Neuronal stem cell (in vitro differentiated cells): ENCODE measurements at regions not wholly inside any gene's neighbourhood (a gene's known extent, or its start where the extent isn't known, plus 50 kb on each side); places are given as distances from the start of the nearest gene placed in this dataset.

Experiments
- DNase-seq: peaks from one replicate; pipeline ENCODE4 v3.0.0-alpha.2; 2013; ENCODE audit warnings: low spot score
- H2AFZ ChIP-seq: one replicate; pipeline ENCODE4 v1.6.1; 2013; ENCODE audit warnings: mild to moderate bottlenecking, low read length, inconsistent platforms
- H2AK5ac ChIP-seq: 2 replicates; pipeline ENCODE4 v1.6.1; 2013; ENCODE audit warnings: low read depth, mild to moderate bottlenecking, inconsistent platforms, low read length, moderate library complexity, mixed read lengths
- H2BK120ac ChIP-seq: 2 replicates; pipeline ENCODE4 v1.6.1; 2013; ENCODE audit warnings: low read depth, mild to moderate bottlenecking, inconsistent platforms, low read length, moderate library complexity, mixed read lengths
- H2BK12ac ChIP-seq: one replicate; pipeline ENCODE4 v1.6.1; 2013; ENCODE audit warnings: low read length, inconsistent platforms
- H2BK15ac ChIP-seq: 2 replicates; pipeline ENCODE4 v1.6.1; 2013; ENCODE audit warnings: mild to moderate bottlenecking, low read length, inconsistent platforms, mixed read lengths
- H2BK5ac ChIP-seq: one replicate; pipeline ENCODE4 v1.6.1; 2013; ENCODE audit warnings: inconsistent platforms, mild to moderate bottlenecking, low read length, moderate library complexity
- H3K14ac ChIP-seq: one replicate; pipeline ENCODE4 v1.6.1; 2013; ENCODE audit warnings: low read length, inconsistent platforms
- H3K18ac ChIP-seq: 2 replicates; pipeline ENCODE4 v1.6.1; 2013; ENCODE audit warnings: low read length, inconsistent platforms
- H3K23ac ChIP-seq: 2 replicates; pipeline ENCODE4 v1.6.1; 2013; ENCODE audit warnings: low read depth, mild to moderate bottlenecking, mixed read lengths, low read length, inconsistent platforms; ENCODE audit not compliant: poor library complexity
- H3K27ac ChIP-seq: replicated peaks from 3 replicates; pipeline ENCODE4 v1.5.1; 2013; ENCODE audit warnings: low read length, inconsistent platforms
- H3K27me3 ChIP-seq, 3 experiments: 2 replicates each; pipeline ENCODE4 v1.6.1; 2013; ENCODE audit warnings: low read length in 3 of 3, mild to moderate bottlenecking in 2 of 3, inconsistent platforms in 1 of 3, low read depth in 1 of 3, mixed read lengths in 1 of 3, moderate library complexity in 1 of 3; ENCODE audit not compliant: control insufficient read depth in 3 of 3, insufficient read depth in 3 of 3
- H3K36me3 ChIP-seq, 2 donors: replicated peaks in 1 of 2; 2 replicates each; pipeline ENCODE4 v1.6.1; 2013; ENCODE audit warnings: low read length in 2 of 2; ENCODE audit not compliant: control insufficient read depth in 2 of 2, insufficient read depth in 2 of 2
- H3K4ac ChIP-seq: 2 replicates; pipeline ENCODE4 v1.6.1; 2013; ENCODE audit warnings: inconsistent platforms, mild to moderate bottlenecking, low read length, moderate library complexity
- H3K4me1 ChIP-seq, 2 donors: 1 replicate in 1 of 2; 2 replicates in 1 of 2; pipeline ENCODE4 v1.6.1; 2013; ENCODE audit warnings: low read length in 2 of 2, low read depth in 1 of 2; ENCODE audit not compliant: control insufficient read depth in 2 of 2, insufficient read depth in 1 of 2
- H3K4me2 ChIP-seq: one replicate; pipeline ENCODE4 v1.6.1; 2013; ENCODE audit warnings: mild to moderate bottlenecking, low read length, inconsistent platforms; ENCODE audit not compliant: insufficient read depth, poor library complexity, severe bottlenecking
- H3K4me3 ChIP-seq, 2 donors: 2 replicates each; pipeline ENCODE4 v1.5.1; 2013; ENCODE audit warnings: low read length in 2 of 2, mild to moderate bottlenecking in 2 of 2, inconsistent platforms in 1 of 2, moderate library complexity in 1 of 2
- H3K79me1 ChIP-seq: one replicate; pipeline ENCODE4 v1.6.1; 2013; ENCODE audit warnings: low read depth, mild to moderate bottlenecking, inconsistent platforms, low read length, moderate library complexity
- H3K9ac ChIP-seq: one replicate; pipeline ENCODE4 v1.6.1; 2013; ENCODE audit warnings: mild to moderate bottlenecking, low read depth, low read length, inconsistent platforms; ENCODE audit not compliant: poor library complexity
- H3K9me3 ChIP-seq, 2 donors: replicated peaks in 1 of 2; 2 replicates each; pipeline versions ENCODE3 to v1.6.1; 2013; ENCODE audit warnings: low read length in 2 of 2, mild to moderate bottlenecking in 2 of 2, inconsistent platforms in 1 of 2, low read depth in 1 of 2, mixed read lengths in 1 of 2, moderate library complexity in 1 of 2; ENCODE audit not compliant: control insufficient read depth in 2 of 2, insufficient read depth in 1 of 2
- H4K8ac ChIP-seq: one replicate; pipeline ENCODE4 v1.6.1; 2013; ENCODE audit warnings: low read depth, mild to moderate bottlenecking, inconsistent platforms, low read length, moderate library complexity
- H4K91ac ChIP-seq: one replicate; pipeline ENCODE4 v1.6.1; 2013; ENCODE audit warnings: low read length, low read depth, mild to moderate bottlenecking, inconsistent platforms; ENCODE audit not compliant: poor library complexity
- WGBS, 2 donors: extraction: QIAGEN DNeasy Blood & Tissue Kit; methylation state at CpG; one replicate each; pipeline ENCODE4 v1.1.7; 2013; ENCODE audit warnings: missing lambda C conversion rate in 2 of 2, mixed read lengths in 1 of 2; ENCODE audit not compliant: insufficient read length in 2 of 2, insufficient replicate concordance in 1 of 2; ENCODE audit errors: extremely low coverage in 2 of 2; 5-methylcytosine and 5-hydroxymethylcytosine counted together

DNA sequence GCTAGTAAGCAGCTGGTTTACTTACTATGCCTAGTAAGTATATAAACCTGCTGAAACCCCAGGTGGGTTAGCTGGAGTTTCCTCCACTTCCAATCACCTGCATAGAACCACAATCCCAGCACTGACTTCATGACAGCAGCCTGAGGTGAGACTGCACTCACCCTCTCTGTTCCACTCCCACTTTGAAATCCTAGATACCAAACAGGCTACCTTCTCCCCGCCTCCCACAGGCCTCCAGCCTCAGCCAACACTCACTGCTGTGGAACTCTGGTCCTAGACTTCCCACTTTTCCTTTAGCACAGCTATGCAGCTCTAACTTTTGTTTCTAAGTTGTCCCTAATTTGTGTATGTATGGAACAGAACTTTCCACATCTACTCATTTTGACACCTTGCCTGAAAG is 149.7 kb upstream of the ARID1B start:
- Histone ChIP-seq H3K27ac (no peak overlapping the region), H2BK12ac (no peak overlapping the region), H2BK15ac (no peak overlapping the region), H3K4me3 (no peak overlapping the region), H2BK5ac (no peak overlapping the region), H3K14ac (no peak overlapping the region), H4K91ac (no peak overlapping the region), H3K27me3 (no peaks in the 10 kb centered on the region), H2AFZ (no peak overlapping the region), H3K18ac (no peak overlapping the region), H3K9me3 (no peaks in the 10 kb centered on the region), H3K4me1 (no peaks in the 10 kb centered on the region), H3K23ac (no peak overlapping the region), H3K79me1 (no peaks in the 10 kb centered on the region), H3K4ac (no peak overlapping the region), H3K36me3 (no peaks in the 10 kb centered on the region), H2AK5ac (no peak overlapping the region), H4K8ac (no peak overlapping the region), H3K9ac (no peak overlapping the region), H2BK120ac (no peak overlapping the region), H3K4me2 (no peak overlapping the region)
- DNase-seq, result no peak
- WGBS, 2 donors, result no CpG with 5 or more reads among the region's 1 CpG

DNA sequence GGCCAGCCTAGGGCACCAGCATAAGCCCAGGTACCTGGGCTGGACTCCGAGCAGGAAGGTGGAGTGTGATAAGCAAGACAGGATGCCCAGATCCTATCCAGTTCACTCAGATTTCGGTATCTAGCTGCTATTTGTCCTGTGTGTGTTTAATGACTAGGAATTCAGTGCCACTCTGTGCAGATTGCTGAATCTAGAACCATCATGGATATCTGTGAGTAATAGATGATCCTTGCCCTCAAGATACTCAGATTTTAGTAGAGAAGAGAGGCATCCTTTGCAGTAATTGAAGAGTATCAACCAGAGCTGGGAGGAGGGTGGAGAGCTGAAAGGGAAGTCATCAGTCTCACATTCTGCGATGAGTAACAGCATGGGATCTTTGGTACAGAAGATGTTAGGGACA is 155.0 kb upstream of the ARID1B start:
- H4K8ac ChIP-seq, result no peak overlapping the region
- H2AFZ ChIP-seq, result no peak overlapping the region
- no peak overlapping the region for H3K4me3 ChIP-seq
- H2BK12ac ChIP-seq, result no peak overlapping the region
- H3K27ac ChIP-seq, result no peak overlapping the region
- no peak for DNase-seq
- H4K91ac ChIP-seq, result no peak overlapping the region
- no peaks in the 10 kb centered on the region for H3K9me3 ChIP-seq
- no peak overlapping the region for H2BK15ac ChIP-seq
- no peak overlapping the region for H3K14ac ChIP-seq
- no peak overlapping the region for H3K9ac ChIP-seq
- no peaks in the 10 kb centered on the region for H3K27me3 ChIP-seq
- no peaks in the 10 kb centered on the region for H3K4me1 ChIP-seq
- no peak overlapping the region for H3K18ac ChIP-seq
- no peak overlapping the region for H3K4ac ChIP-seq
- no CpG with 5 or more reads among the region's 3 CpGs for WGBS, 2 donors
- no peak overlapping the region for H2BK120ac ChIP-seq
- no peak overlapping the region for H3K23ac ChIP-seq
- H3K79me1 ChIP-seq, result no peaks in the 10 kb centered on the region
- no peak overlapping the region for H2BK5ac ChIP-seq
- no peak overlapping the region for H3K4me2 ChIP-seq
- H2AK5ac ChIP-seq, result no peak overlapping the region
- H3K36me3 ChIP-seq, result no peaks in the 10 kb centered on the region

DNA sequence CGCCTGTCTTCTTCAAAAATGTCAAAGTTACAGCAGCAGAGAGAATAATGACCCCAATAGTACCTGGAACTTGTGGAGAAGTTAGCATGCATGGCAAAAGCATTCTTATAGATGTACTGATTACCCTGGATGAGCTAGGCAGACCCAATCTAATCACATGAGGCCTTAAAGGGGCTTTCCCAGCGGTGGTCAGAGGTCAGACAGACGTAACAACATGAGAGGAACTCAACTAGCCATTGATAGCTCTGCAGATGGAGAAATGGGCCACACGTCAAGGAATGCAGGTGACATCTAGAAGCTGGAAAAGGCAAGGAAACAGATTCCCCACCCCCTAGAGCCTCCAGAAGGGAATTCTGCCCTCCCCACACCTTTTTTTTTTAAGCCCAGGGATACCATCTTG is 156.8 kb upstream of the ARID1B start:
- Histone ChIP-seq H3K27ac (no peak overlapping the region), H3K23ac (no peak overlapping the region), H2BK120ac (no peak overlapping the region), H3K27me3 (no peaks in the 10 kb centered on the region), H3K4me2 (no peak overlapping the region), H3K4me1 (no peaks in the 10 kb centered on the region), H2BK12ac (no peak overlapping the region), H3K79me1 (no peaks in the 10 kb centered on the region), H4K91ac (no peak overlapping the region), H2BK5ac (no peak overlapping the region), H2AFZ (no peak overlapping the region), H3K36me3 (no peaks in the 10 kb centered on the region), H3K4ac (no peak overlapping the region), H2AK5ac (no peak overlapping the region), H3K14ac (no peak overlapping the region), H2BK15ac (no peak overlapping the region), H3K18ac (no peak overlapping the region), H3K4me3 (no peak overlapping the region), H3K9ac (no peak overlapping the region), H4K8ac (no peak overlapping the region), H3K9me3 (no peaks in the 10 kb centered on the region)
- WGBS, 2 donors, result no CpG with 5 or more reads among the region's 4 CpGs
- no peak for DNase-seq

DNA sequence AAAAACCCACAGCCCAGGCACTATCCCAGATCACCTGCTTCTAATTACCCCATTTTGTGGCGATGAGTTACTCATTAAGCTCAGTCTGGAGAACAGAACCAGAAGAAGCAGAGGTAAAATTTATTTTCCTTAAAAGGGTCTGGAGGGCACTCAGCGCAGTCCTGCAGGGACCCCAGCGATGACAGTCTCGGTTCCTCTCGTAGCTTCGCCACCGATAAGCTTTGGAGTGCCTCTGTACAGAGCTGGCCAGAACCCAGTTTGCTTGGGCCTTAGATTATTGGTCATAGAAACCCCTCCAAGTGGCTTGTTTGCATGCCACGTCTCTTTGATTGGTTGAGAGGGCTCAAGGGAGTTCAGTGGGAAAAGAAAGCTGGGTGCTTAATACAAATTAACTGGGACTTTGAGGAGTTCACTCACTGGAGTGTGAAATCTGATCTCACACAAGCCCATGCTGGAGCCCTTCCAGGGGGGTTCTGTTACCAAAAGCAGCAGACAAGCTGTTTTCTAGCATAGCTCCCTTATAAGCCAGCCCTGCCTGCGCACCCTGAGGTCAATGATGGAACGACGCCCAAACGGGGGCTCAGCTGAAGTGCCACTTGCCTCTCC is 158.5 kb upstream of the ARID1B start:
- Histone ChIP-seq H3K4me1 (no peaks in the 10 kb centered on the region), H3K27me3 (no peaks in the 10 kb centered on the region), H2BK12ac (no peak overlapping the region), H3K79me1 (no peaks in the 10 kb centered on the region), H3K9me3 (no peaks in the 10 kb centered on the region), H3K36me3 (no peaks in the 10 kb centered on the region), H3K23ac (no peak overlapping the region), H2AFZ (no peak overlapping the region), H4K91ac (no peak overlapping the region), H3K27ac (no peak overlapping the region), H3K14ac (no peak overlapping the region), H3K18ac (no peak overlapping the region), H2AK5ac (no peak overlapping the region), H3K4me3 (no peak overlapping the region), H4K8ac (no peak overlapping the region), H3K9ac (no peak overlapping the region), H2BK15ac (no peak overlapping the region), H3K4me2 (no peak overlapping the region), H2BK120ac (no peak overlapping the region), H3K4ac (no peak overlapping the region), H2BK5ac (no peak overlapping the region)
- DNase-seq, result peak; percentile 8
- no CpG with 5 or more reads among the region's 12 CpGs for WGBS, 2 donors
